Non-pigmented ciliary epithelial cell (primary cell): ENCODE measurements at regions not wholly inside any gene's neighbourhood (a gene's known extent, or its start where the extent isn't known, plus 50 kb on each side); places are given as distances from the start of the nearest gene placed in this dataset.

ENCODE experiments used
- DNase-seq: peaks from one replicate; pipeline ENCODE4 v3.0.0-alpha.2; 2010; ENCODE audit warnings: low read depth

GRCh38 chr12:97275256-97275655, 187.3 kb upstream of the RMST start:
- no peak for DNase-seq

- DNase-seq = no peak
These were observed 186.6 kb upstream of the RMST start for GRCh38 chr12:97275728-97276590.

- no peak for DNase-seq
These were observed 185.8 kb upstream of the RMST start for GRCh38 chr12:97276661-97277429.

- no peak for DNase-seq
These were observed 179.3 kb upstream of the RMST start for GRCh38 chr12:97283297-97283696.

- DNase-seq = no peak
These were observed 174.1 kb upstream of the RMST start for GRCh38 chr12:97288531-97288930.

- no peak for DNase-seq
These were observed 170.0 kb upstream of the RMST start for GRCh38 chr12:97292588-97292987.

- no peak for DNase-seq
These were observed 169.1 kb upstream of the RMST start for GRCh38 chr12:97293541-97293940.

- no peak for DNase-seq
These were observed 162.8 kb upstream of the RMST start for GRCh38 chr12:97299847-97300246.

- no peak for DNase-seq
These were observed 162.2 kb upstream of the RMST start for GRCh38 chr12:97300431-97300830.

- no peak for DNase-seq
These were observed 161.7 kb upstream of the RMST start for GRCh38 chr12:97300891-97301290.

- DNase-seq = no peak
These were observed 161.0 kb upstream of the RMST start for GRCh38 chr12:97301576-97301975.

GRCh38 chr12:97305651-97306050, 157.0 kb upstream of the RMST start:
- DNase-seq = no peak

GRCh38 chr12:97306147-97306546, 156.5 kb upstream of the RMST start:
- DNase-seq = no peak

GRCh38 chr12:97308576-97309198, 153.9 kb upstream of the RMST start:
- peak; percentile 19 for DNase-seq

- no peak for DNase-seq
These were observed 152.7 kb upstream of the RMST start for GRCh38 chr12:97309921-97310320.

- DNase-seq = no peak
These were observed 150.0 kb upstream of the RMST start for GRCh38 chr12:97312570-97313135.

- no peak for DNase-seq
These were observed 149.0 kb upstream of the RMST start for GRCh38 chr12:97313471-97314190.

- DNase-seq = no peak
These were observed 146.3 kb upstream of the RMST start for GRCh38 chr12:97316321-97316720.

- no peak for DNase-seq
These were observed 141.0 kb upstream of the RMST start for GRCh38 chr12:97321621-97322020.

GRCh38 chr12:97322388-97322787, 140.2 kb upstream of the RMST start:
- DNase-seq = no peak

- no peak for DNase-seq
These were observed 139.4 kb upstream of the RMST start for GRCh38 chr12:97323154-97323553.

GRCh38 chr12:97324471-97324870, 138.1 kb upstream of the RMST start:
- DNase-seq = no peak
